ENCODE measurements at regions not wholly inside any gene's neighbourhood (a gene's known extent, or its start where the extent isn't known, plus 50 kb on each side); places are given as distances from the start of the nearest gene placed in this dataset.
"Not testable (repeated sequence)": the region's sequence is repeated elsewhere in the genome, so short reads cannot be mapped to it uniquely, and the experiment has no call there.

DNA sequence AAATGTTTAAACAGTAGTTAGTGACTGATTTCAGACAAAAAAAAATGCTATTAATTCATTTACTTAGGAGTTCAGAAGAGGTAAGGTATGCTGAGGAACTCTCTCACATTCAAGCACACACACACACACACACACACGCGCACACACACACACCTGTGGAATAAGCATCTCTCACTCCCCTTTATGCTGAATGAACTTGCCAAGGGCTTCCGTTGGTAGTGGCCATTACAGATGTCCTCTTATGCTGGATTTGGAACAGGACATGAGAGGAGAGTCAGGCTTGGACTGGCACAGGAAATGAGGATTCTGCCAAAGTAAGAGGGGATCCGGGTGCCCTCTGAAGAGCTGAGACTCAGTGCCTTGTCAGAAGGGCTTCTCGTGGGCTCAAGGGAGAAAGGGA is 463.4 kb upstream of the MIR17HG start:
- TF ChIP-seq, protein P1, sequence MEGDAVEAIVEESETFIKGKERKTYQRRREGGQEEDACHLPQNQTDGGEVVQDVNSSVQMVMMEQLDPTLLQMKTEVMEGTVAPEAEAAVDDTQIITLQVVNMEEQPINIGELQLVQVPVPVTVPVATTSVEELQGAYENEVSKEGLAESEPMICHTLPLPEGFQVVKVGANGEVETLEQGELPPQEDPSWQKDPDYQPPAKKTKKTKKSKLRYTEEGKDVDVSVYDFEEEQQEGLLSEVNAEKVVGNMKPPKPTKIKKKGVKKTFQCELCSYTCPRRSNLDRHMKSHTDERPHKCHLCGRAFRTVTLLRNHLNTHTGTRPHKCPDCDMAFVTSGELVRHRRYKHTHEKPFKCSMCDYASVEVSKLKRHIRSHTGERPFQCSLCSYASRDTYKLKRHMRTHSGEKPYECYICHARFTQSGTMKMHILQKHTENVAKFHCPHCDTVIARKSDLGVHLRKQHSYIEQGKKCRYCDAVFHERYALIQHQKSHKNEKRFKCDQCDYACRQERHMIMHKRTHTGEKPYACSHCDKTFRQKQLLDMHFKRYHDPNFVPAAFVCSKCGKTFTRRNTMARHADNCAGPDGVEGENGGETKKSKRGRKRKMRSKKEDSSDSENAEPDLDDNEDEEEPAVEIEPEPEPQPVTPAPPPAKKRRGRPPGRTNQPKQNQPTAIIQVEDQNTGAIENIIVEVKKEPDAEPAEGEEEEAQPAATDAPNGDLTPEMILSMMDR (IDR thresholded peaks at IDR 0.05), result no peak
- no peak for DNase-seq
- H3K9me3 Mint-ChIP-seq, result no peaks in the 10 kb centered on the region
- no peaks in the 10 kb centered on the region for H3K4me1 Mint-ChIP-seq
- no peak overlapping the region for H3K27ac Mint-ChIP-seq
- H3K36me3 Mint-ChIP-seq (ENCODE audit: low read depth), result no peaks in the 10 kb centered on the region
- H3K27me3 Mint-ChIP-seq (ENCODE audit: low read depth, poor library complexity), result peaks cover 7% of the 10 kb centered on the region
- H3K4me3 Mint-ChIP-seq, result no peak overlapping the region

DNA sequence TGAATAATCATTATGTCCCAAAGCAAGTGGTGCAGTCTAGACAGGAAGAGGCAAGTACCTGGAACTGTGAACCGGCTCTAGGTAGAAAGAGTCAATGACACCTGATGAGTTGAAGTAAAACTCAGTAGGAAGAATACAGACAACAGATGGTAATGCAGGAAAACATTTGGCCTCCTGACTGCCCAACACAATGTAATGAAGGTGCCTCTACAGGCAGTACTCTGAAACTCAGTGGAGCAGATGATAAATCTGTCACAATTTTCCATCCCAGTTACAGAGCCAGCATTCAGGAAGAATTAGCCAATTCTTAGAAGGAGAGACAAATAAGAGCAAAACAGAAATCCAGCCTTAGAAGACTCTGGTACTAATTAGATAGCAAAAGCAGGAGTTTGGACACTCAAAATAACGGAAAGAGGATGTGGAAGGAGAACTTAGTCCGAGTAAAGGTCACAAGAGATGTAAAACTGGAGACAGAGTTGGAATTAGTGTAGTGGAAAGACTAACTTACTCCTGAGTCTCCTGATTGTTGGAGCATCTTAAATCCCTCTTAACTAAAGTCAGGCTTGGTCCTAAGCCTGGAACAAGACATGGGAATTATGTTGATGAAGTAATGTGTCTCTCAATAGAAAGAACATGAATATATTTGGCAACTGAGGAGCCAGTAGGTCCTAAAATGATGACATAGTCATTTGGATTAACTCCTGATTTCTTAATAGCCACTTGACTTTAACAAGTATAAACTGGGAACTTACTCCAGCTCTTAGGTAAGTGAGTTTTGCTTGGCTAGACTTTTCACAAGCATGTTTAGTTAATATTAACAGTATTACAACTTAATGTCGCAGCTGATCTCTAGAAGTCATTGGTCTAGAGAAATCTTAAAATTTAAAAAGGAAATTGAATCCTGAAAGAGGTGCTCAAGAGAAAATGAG is 457.3 kb upstream of the MIR17HG start:
- H3K27me3 Mint-ChIP-seq (ENCODE audit: low read depth, poor library complexity), result peaks cover 9% of the 10 kb centered on the region
- H3K36me3 Mint-ChIP-seq (ENCODE audit: low read depth), result no peaks in the 10 kb centered on the region
- H3K9me3 Mint-ChIP-seq, result no peaks in the 10 kb centered on the region
- H3K27ac Mint-ChIP-seq, result no peak overlapping the region
- no peak overlapping the region for H3K4me3 Mint-ChIP-seq
- H3K4me1 Mint-ChIP-seq, result peaks cover 6% of the 10 kb centered on the region
- TF ChIP-seq, protein P1 (IDR thresholded peaks at IDR 0.05), result no peak
- no peak for DNase-seq

DNA sequence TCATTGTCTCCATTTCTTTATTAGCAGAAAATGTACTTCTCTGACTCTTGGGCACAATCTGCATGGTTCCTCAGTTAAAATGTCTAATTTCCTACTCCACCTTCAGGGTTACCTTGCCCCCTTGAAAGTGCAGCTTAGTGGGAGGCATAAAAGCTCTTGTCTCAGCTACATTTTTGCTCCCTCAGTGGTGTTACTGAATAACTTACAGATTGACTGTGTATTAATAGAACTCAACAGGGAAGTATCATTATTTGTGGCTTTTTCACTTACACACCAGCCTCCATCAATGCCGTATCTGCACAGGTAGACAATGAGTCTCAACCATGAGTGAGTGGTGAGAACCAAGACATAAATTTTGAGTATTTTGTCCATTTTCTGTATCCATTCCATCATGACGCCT is 456.2 kb upstream of the MIR17HG start:
- Mint-ChIP-seq H3K4me1 (peaks cover 6% of the 10 kb centered on the region), H3K4me3 (no peak overlapping the region), H3K9me3 (no peaks in the 10 kb centered on the region), H3K27me3 (ENCODE audit: low read depth, poor library complexity) (peaks cover 9% of the 10 kb centered on the region), H3K27ac (no peak overlapping the region), H3K36me3 (ENCODE audit: low read depth) (no peaks in the 10 kb centered on the region)
- DNase-seq, result no peak
- TF ChIP-seq, protein P1 (IDR thresholded peaks at IDR 0.05), result no peak

DNA sequence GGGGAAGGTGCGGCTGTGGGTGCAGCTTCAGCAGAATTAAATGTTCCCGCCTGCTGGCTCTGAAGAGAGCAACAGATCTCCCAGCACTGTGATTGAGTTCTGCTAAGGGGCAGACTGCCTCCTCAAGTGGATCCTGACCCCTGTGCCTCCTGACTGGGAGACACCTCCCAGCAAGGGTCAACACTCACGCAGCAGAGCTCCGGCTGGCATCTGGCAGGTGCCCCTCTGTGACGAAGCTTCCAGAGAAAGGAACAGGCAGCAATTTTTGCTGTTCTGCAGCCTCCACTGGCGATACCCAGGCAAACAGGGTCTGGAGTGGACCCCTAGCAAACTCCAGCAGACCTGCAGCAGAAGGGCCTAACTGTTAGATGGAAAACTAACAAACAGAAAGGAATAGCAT is 454.3 kb upstream of the MIR17HG start:
- not testable (repeated sequence) for H3K36me3 Mint-ChIP-seq (ENCODE audit: low read depth); H3K4me3 Mint-ChIP-seq; DNase-seq; H3K27ac Mint-ChIP-seq; H3K9me3 Mint-ChIP-seq; H3K27me3 Mint-ChIP-seq (ENCODE audit: low read depth, poor library complexity); H3K4me1 Mint-ChIP-seq

DNA sequence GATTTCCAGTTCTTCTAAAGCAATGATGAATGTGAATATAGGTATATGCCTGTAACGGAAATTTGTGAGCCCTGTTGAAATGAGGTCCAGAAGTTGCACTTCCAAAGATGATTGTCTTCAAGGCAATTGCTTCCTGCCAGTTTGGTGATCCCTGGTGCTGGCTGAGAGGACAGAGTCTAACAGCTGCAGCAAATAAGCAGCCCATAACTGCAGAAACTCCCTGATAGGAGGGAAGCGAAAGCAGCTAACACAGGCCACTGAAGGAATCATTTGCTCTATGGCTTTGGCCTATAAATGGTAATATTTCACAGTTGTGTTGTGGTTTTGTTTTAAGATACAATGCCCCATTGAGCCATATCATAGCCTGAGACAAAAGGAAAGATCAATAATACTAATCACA is 451.5 kb upstream of the MIR17HG start:
- Mint-ChIP-seq H3K36me3 (ENCODE audit: low read depth) (no peaks in the 10 kb centered on the region), H3K4me1 (no peaks in the 10 kb centered on the region), H3K9me3 (no peaks in the 10 kb centered on the region), H3K27ac (no peak overlapping the region), H3K4me3 (no peak overlapping the region), H3K27me3 (ENCODE audit: low read depth, poor library complexity) (peaks cover 8% of the 10 kb centered on the region)
- TF ChIP-seq, protein P1 (IDR thresholded peaks at IDR 0.05), result no peak
- no peak for DNase-seq

DNA sequence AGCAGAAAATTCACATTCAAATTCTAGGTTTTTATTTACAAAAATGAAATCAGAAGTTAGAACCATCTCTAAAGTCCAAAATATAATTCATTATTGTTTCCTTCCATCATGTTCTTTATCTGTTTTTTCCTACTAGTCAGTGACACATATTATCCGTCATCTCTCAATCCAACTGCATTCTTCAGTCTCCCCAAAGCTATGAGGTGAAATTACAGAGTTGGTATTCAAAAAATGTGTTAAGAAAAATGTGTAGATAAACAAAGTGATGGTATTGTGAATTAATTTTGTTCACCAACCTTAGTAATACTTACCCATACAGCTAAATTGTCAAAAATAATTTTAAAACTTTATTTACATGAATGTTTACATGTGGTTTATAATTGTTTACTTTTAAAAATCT is 448.7 kb upstream of the MIR17HG start:
- H3K4me1 Mint-ChIP-seq, result no peaks in the 10 kb centered on the region
- H3K36me3 Mint-ChIP-seq (ENCODE audit: low read depth), result no peaks in the 10 kb centered on the region
- H3K4me3 Mint-ChIP-seq, result no peak overlapping the region
- H3K27me3 Mint-ChIP-seq (ENCODE audit: low read depth, poor library complexity), result peaks cover 5% of the 10 kb centered on the region
- H3K9me3 Mint-ChIP-seq, result no peaks in the 10 kb centered on the region
- DNase-seq, result no peak
- no peak overlapping the region for H3K27ac Mint-ChIP-seq
- TF ChIP-seq, protein P1 (IDR thresholded peaks at IDR 0.05), result no peak
